GM12874 (cell line): ENCODE measurements at regions not wholly inside any gene's neighbourhood (a gene's known extent, or its start where the extent isn't known, plus 50 kb on each side); places are given as distances from the start of the nearest gene placed in this dataset.

Experiments
- CTCF ChIP-seq: IDR thresholded peaks from 2 replicates; pipeline ENCODE4 v1.5.1; 2011; ENCODE audit warnings: low read depth, mild to moderate bottlenecking, control low read depth, low read length, moderate library complexity; ENCODE audit not compliant: insufficient read depth

GRCh38 chr1:71267220-71267619 lies 186.4 kb upstream of the ZRANB2 start:
- no peak for TF ChIP-seq CTCF

GRCh38 chr1:71264039-71264438 lies 183.2 kb upstream of the ZRANB2 start:
- TF ChIP-seq CTCF, result no peak

- no peak for TF ChIP-seq CTCF
Measured at GRCh38 chr1:71262970-71263369, 182.1 kb upstream of the ZRANB2 start.

- TF ChIP-seq CTCF, result no peak
Measured at GRCh38 chr1:71252900-71253299, 172.1 kb upstream of the ZRANB2 start.

- no peak for TF ChIP-seq CTCF
Measured at GRCh38 chr1:71245246-71245645, 164.4 kb upstream of the ZRANB2 start.

GRCh38 chr1:71242239-71242638 lies 161.4 kb upstream of the ZRANB2 start:
- no peak for TF ChIP-seq CTCF

GRCh38 chr1:71240656-71241055 lies 159.8 kb upstream of the ZRANB2 start:
- TF ChIP-seq CTCF, result no peak

GRCh38 chr1:71236503-71236902 lies 155.7 kb upstream of the ZRANB2 start:
- TF ChIP-seq CTCF, result no peak
